Esophagus muscularis mucosa (tissue), 3 donors: ENCODE measurements at regions not wholly inside any gene's neighbourhood (a gene's known extent, or its start where the extent isn't known, plus 50 kb on each side); places are given as distances from the start of the nearest gene placed in this dataset.

Source experiments
- CTCF ChIP-seq, 3 experiments: fragments of 200-600 bp in 2 of 3; fragments of 450-650 bp in 1 of 3; sonication (generic) in 2 of 3; IDR thresholded peaks; one replicate each; pipeline ENCODE4 v1.5.1; 2017 to 2019; ENCODE audit warnings: antibody characterized with exemption in 3 of 3, mild to moderate bottlenecking in 2 of 3, moderate library complexity in 1 of 3
- POLR2A ChIP-seq: fragments of 450-650 bp; IDR thresholded peaks from one replicate; pipeline ENCODE4 v1.6.1; 2017; ENCODE audit warnings: antibody characterized with exemption, moderate library complexity, mild to moderate bottlenecking, low read depth
- POLR2AphosphoS5 ChIP-seq, 2 donors: sonication (generic); formaldehyde crosslinking; IDR thresholded peaks; one replicate each; pipeline ENCODE4 v1.6.1; 2017; ENCODE audit warnings: antibody characterized with exemption in 2 of 2

GRCh38 chr18:70448588-70448987, 159.7 kb downstream of the SOCS6 start:
- TF ChIP-seq CTCF (IDR thresholded peaks at IDR 0.05): no peak
- no peak for TF ChIP-seq POLR2A
- no peak for TF ChIP-seq POLR2AphosphoS5 (IDR thresholded peaks at IDR 0.05)
